IPS DF 6.9 (cell line): ENCODE measurements at regions not wholly inside any gene's neighbourhood (a gene's known extent, or its start where the extent isn't known, plus 50 kb on each side); places are given as distances from the start of the nearest gene placed in this dataset.
"Not testable (repeated sequence)": the region's sequence is repeated elsewhere in the genome, so short reads cannot be mapped to it uniquely, and the experiment has no call there.

Source experiments
- DNase-seq: peaks from one replicate; pipeline ENCODE4 v3.0.0-alpha.2; 2013; ENCODE audit warnings: low read depth, low spot score
- H3K27ac ChIP-seq: one replicate; pipeline ENCODE4 v1.5.1; 2013; ENCODE audit warnings: low read length, control low read depth
- H3K27me3 ChIP-seq: 2 replicates; pipeline ENCODE4 v1.6.1; 2013; ENCODE audit warnings: mild to moderate bottlenecking, low read length; ENCODE audit not compliant: control insufficient read depth, insufficient read depth
- H3K36me3 ChIP-seq: 2 replicates; pipeline ENCODE4 v1.6.1; 2013; ENCODE audit warnings: low read length; ENCODE audit not compliant: control insufficient read depth, insufficient read depth
- H3K4me1 ChIP-seq: 2 replicates; pipeline ENCODE4 v1.6.1; 2013; ENCODE audit warnings: low read length; ENCODE audit not compliant: control insufficient read depth, insufficient read depth
- H3K4me3 ChIP-seq: 2 replicates; pipeline ENCODE4 v1.5.1; 2013; ENCODE audit warnings: mild to moderate bottlenecking, low read length
- H3K9me3 ChIP-seq: 2 replicates; pipeline ENCODE4 v1.6.1; 2013; ENCODE audit warnings: low read length, inconsistent platforms; ENCODE audit not compliant: control insufficient read depth, insufficient read depth
- WGBS: extraction: QIAGEN DNeasy Blood & Tissue Kit; methylation state at CpG from one replicate; pipeline ENCODE4 v1.1.7; 2013; ENCODE audit warnings: mixed read lengths, missing lambda C conversion rate; ENCODE audit not compliant: insufficient read length, insufficient coverage; 5-methylcytosine and 5-hydroxymethylcytosine counted together

DNA sequence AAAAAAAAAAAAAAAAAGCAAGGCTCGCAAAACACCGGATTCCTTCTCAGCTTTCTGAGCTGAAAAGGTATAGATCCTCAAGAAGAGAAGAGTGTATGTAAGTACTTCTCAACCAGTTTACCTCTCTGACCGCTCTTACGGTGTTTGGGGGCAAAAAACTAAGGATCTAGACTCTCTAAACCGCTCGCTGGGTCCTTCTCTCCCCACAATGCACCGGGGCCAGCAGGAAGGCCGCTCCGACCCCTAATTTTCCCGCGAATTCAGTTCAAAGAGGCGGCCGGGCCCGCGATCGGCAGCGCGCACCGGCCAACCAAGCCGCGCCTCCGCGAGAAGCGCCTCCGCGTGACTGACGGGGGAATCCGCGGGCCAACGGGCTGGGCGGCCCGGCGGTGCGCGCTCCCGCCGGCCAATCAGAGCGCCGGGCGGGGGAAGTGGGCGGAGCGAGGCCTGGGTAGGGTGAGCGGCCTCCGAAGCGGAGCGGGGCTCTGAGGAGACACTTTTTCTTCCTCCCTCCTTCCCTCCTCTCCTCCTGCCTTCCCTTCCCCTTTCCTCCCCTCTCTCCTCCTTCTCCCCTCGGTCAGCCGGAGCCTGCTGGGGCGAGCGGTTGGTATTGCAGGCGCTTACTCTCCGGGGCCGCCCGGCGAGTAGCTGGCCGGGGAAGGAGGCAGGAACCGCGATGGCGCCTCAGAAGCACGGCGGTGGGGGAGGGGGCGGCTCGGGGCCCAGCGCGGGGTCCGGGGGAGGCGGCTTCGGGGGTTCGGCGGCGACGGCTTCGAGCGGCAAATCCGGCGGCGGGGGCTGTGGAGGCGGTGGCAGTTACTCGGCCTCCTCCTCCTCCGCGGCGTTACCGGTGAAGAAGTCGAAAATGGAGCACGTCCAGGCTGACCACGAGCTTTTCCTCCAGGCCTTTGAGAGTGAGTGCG lies 93.0 kb downstream of the CRLF3 start:
- DNase-seq, H3K27me3 ChIP-seq, H3K9me3 ChIP-seq, H3K36me3 ChIP-seq, H3K27ac ChIP-seq, H3K4me1 ChIP-seq: not testable (repeated sequence)
- peak overlapping the region; percentile 95 for H3K4me3 ChIP-seq
- no CpG with 5 or more reads among the region's 87 CpGs for WGBS

GRCh38 chr17:30730837-30731209 lies 93.7 kb downstream of the CRLF3 start:
- not testable (repeated sequence) for H3K27ac ChIP-seq, H3K9me3 ChIP-seq, DNase-seq, H3K4me1 ChIP-seq, H3K27me3 ChIP-seq, H3K36me3 ChIP-seq
- H3K4me3 ChIP-seq, result peak overlapping the region; percentile 33; the same call in 1 of the 2 replicates
- no CpG with 5 or more reads among the region's 17 CpGs for WGBS

DNA sequence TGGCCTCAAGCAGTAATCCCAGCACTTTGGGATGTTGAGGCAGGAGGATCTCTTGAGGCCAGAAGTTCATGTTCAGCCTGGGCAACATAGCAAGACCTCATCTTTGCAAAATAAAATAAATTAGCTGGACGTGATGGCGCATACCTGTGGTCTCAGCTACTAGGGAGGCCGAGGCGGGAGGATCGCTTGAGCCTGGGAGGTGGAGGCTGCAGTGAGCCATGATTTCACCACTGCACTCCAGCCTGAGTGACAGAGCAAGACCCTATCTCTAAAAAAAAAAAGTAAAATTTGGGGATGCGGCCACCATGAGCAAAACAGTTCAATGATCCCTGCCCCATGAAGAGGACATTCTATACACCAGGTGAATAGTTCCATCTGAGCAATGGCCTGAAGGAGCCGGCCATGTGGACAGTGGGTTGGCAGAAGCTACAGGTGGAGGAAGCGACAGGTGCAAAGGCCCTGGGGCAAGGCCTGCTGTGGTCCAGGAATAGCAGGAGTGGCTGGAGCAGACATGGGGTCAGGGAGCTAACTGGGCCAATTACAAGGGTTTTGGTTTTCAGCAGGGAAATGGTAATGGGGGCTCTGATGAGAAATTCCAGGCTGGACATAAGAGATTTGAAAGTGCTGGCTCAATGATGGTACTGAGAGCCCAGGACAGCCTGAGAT lies 94.2 kb downstream of the CRLF3 start:
- not testable (repeated sequence) for H3K4me3 ChIP-seq, H3K9me3 ChIP-seq, H3K27ac ChIP-seq, H3K4me1 ChIP-seq, H3K36me3 ChIP-seq, H3K27me3 ChIP-seq, DNase-seq
- no CpG with 5 or more reads among the region's 8 CpGs for WGBS

DNA sequence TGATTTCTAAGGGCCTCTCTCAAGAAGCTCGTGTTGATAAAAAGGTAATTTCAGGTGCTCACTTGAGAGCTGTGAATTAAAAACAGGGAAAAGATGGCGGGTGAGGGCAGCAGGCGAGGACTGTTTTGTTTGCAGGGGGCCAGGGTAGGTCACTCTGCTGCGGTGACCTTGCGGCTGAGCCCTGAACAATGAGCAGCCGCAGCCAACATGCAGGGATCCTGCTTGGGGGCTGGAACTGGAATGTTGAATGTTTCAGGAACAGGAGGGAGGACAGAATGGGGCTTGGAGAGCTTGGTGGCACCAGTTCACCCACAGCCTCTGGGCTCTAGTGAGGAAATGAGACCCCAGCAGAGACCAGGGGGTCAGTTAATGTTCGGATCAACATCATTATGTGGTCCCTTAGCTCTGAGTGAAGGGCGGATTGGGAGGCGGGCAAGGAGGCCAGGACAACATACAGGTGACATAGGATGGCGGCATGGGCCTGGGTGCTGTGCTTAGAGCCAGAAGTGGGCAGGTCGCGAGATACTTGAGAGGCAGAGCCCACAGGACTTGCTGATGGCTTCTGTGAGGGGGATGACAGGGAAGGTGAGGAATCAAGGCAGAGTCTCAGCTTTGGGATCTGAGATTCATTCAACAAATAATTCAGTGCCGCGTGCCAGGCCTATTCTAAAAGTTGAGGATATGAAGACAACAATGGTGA lies 94.9 kb downstream of the CRLF3 start:
- not testable (repeated sequence) for H3K4me3 ChIP-seq, H3K36me3 ChIP-seq, H3K4me1 ChIP-seq, H3K9me3 ChIP-seq, DNase-seq, H3K27me3 ChIP-seq, H3K27ac ChIP-seq
- WGBS, result no CpG with 5 or more reads among the region's 14 CpGs

DNA sequence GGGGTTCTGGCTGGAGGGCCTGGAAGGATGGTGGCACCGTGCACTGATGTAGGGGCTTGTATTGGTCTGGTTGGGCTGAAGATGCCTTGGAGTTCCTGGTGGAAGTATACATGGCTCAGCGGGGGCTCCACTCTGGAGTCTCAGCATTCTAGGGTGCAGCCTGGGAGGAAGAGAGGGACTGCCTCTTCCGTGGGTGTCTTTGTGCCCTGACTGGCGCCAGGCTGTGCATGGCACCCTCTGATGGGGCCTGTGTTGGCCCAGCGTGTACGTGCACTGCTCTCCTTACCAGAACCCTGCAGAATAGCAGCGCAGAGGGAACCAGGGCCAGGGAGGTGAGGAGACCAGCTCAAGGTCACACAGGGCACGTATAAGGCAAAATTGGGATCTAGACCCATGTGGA lies 97.0 kb downstream of the CRLF3 start:
- not testable (repeated sequence) for H3K27me3 ChIP-seq, H3K4me1 ChIP-seq, H3K27ac ChIP-seq, DNase-seq, H3K9me3 ChIP-seq, H3K4me3 ChIP-seq, H3K36me3 ChIP-seq
- WGBS, result no CpG with 5 or more reads among the region's 8 CpGs

GRCh38 chr17:30726734-30727133 lies 97.8 kb downstream of the CRLF3 start:
- H3K9me3 ChIP-seq, H3K27me3 ChIP-seq, H3K4me3 ChIP-seq, H3K36me3 ChIP-seq, DNase-seq, H3K27ac ChIP-seq, H3K4me1 ChIP-seq: not testable (repeated sequence)
- WGBS, result no CpG with 5 or more reads among the region's 12 CpGs

- not testable (repeated sequence) for DNase-seq, H3K4me1 ChIP-seq, H3K36me3 ChIP-seq, H3K27me3 ChIP-seq, H3K9me3 ChIP-seq, H3K27ac ChIP-seq, H3K4me3 ChIP-seq
- no CpG with 5 or more reads among the region's 9 CpGs for WGBS
Observed at GRCh38 chr17:30726310-30726709, 98.2 kb downstream of the CRLF3 start.

DNA sequence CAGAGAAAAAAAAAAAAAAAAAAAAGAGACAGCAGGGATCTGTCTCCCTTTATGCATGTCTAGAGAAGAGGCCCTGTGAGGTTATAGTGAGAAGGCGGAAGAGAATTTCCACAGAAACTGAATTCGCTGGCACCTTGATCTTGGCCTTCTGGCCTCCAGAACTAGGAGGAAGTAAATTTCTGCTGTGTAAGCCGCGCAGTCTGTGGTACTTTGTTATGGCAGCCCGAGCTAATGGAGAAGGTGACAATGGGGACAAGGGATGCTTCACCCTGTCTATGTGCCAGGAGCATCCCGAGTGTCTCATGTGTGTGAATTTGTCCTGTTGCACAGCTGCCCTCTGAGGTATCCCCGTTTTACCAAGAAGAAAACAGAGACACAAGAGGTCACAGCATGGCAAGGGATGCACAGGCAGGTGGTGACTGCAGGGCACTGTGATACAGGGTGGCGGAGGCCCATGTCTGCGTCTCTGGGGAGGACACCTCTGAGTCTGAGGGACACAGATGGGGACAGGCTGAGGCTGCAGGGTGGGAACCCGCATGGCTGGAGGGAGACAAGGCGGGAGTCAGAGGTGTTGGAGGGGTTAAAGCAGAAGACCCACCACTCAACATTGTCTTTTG lies 100.3 kb downstream of the CRLF3 start:
- not testable (repeated sequence) for H3K36me3 ChIP-seq, DNase-seq, H3K4me1 ChIP-seq, H3K4me3 ChIP-seq, H3K27ac ChIP-seq, H3K27me3 ChIP-seq, H3K9me3 ChIP-seq
- WGBS, result no CpG with 5 or more reads among the region's 11 CpGs

DNA sequence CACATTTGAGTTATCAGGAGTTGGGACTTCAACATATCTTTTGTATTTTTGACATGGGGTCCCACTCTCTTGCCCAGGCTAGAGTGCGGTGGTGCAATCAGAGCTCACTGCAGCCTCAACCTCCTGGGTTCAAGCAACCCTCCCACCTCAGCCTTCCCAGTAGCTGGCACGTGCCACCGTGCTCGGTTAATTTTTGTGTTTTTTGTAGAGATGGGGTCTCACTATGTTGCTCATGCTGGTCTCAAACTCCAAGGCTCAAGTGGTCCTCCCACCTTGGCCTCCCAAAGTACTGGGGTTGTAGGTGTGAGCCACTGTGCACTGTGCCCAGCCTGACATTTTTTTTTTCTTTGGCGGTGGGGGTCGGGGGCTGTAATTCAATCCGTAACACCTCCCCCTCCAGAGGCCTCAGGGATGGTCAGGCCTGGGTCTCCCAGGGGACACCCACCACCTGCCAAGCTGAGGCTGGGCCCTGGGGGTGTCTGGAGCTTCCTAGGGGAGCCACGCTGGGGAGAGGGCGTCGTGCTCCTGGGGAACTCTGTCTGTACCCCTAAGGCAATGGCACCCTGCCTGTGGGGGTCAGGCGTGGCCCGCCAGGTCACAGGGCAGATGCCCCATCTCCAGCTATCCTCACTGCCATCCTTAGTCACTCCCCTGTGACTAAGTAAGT lies 102.2 kb downstream of the CRLF3 start:
- H3K27me3 ChIP-seq, H3K9me3 ChIP-seq, DNase-seq, H3K27ac ChIP-seq, H3K4me3 ChIP-seq, H3K36me3 ChIP-seq, H3K4me1 ChIP-seq: not testable (repeated sequence)
- no CpG with 5 or more reads among the region's 12 CpGs for WGBS

DNA sequence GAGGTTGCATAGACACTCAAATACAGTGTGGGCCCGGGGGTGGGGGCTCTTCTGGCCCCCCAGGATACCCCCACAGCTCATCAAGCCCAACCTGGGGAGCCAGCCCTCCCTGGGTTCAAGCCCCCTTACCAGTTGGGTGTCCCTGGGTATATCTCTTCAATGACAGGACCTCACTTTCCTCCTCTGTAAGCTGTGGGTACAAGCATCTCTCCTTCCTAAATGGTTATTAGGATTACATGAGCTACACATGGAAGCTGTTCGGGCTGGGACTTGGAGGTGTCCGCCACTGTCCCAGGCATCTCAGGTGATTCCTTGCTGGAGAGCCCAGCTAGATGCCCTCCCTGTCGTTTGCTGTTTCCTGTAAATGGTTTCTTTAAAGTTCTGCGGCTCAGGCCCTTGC lies 103.5 kb downstream of the CRLF3 start:
- H3K9me3 ChIP-seq, DNase-seq, H3K27me3 ChIP-seq, H3K4me1 ChIP-seq, H3K36me3 ChIP-seq, H3K4me3 ChIP-seq, H3K27ac ChIP-seq: not testable (repeated sequence)
- WGBS, result no CpG with 5 or more reads among the region's 5 CpGs
